Lower leg skin (tissue), 4 donors: ENCODE measurements at regions not wholly inside any gene's neighbourhood (a gene's known extent, or its start where the extent isn't known, plus 50 kb on each side); places are given as distances from the start of the nearest gene placed in this dataset.

Source experiments
- DNase-seq, 2 donors: peaks; one replicate each; pipeline ENCODE4 v3.0.0-alpha.2; 2019; ENCODE audit warnings: low spot score in 2 of 2
- H3K4me3 ChIP-seq: fragments of 200-600 bp; sonication (generic); 2 replicates; pipeline ENCODE4 v1.5.1; 2017; ENCODE audit warnings: mild to moderate bottlenecking, low read depth; ENCODE audit not compliant: poor library complexity, severe bottlenecking
- POLR2A ChIP-seq, 2 donors: fragments of 450-650 bp; IDR thresholded peaks; one replicate each; pipeline ENCODE4 v1.6.1; 2016 to 2017; ENCODE audit warnings: antibody characterized with exemption in 2 of 2, mild to moderate bottlenecking in 1 of 2, moderate library complexity in 1 of 2
- WGBS, 2 donors: methylation state at CpG; one replicate each; pipeline ENCODE4 v1.1.5; 2018; 5-methylcytosine and 5-hydroxymethylcytosine counted together
- intact Hi-C: fragments of 100-400 bp; cut with DNase I; formaldehyde crosslinking; loops from one replicate; pipeline ENCODE4 v1.15.0; 2023; ENCODE audit warnings: low total_unique reads
- TF ChIP-seq, protein P1 (sequence below), 3 donors: fragments of 450-650 bp; IDR thresholded peaks; one replicate each; pipeline ENCODE4 v1.5.1; 2016; ENCODE audit warnings: antibody characterized with exemption in 3 of 3, mild to moderate bottlenecking in 3 of 3, moderate library complexity in 2 of 3

DNA sequence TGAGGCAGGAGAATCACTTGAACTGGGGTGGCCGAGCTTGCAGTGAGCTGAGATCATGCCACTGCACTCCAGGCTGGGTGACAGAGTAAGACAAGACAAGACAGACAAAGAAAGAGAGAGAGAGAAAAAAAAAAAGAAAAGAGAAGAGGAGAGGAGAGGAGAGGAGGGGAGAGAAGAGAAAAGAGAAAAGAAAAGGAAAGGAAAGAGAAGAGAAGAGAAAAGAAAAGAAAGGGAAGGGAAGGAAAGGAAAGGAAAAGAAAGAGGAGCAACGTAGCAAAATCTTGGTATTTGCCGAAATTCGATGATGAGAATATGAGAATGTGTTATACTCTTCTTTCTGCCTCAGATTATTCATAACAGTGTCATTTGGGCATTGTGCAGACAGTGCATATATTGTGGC, 101.2 kb upstream of the PFKP start:
- DNase-seq = no peak
- 62 to 63% methylated on average over 4 of the region's 4 CpGs for WGBS, 2 donors
- TF ChIP-seq, protein P1, sequence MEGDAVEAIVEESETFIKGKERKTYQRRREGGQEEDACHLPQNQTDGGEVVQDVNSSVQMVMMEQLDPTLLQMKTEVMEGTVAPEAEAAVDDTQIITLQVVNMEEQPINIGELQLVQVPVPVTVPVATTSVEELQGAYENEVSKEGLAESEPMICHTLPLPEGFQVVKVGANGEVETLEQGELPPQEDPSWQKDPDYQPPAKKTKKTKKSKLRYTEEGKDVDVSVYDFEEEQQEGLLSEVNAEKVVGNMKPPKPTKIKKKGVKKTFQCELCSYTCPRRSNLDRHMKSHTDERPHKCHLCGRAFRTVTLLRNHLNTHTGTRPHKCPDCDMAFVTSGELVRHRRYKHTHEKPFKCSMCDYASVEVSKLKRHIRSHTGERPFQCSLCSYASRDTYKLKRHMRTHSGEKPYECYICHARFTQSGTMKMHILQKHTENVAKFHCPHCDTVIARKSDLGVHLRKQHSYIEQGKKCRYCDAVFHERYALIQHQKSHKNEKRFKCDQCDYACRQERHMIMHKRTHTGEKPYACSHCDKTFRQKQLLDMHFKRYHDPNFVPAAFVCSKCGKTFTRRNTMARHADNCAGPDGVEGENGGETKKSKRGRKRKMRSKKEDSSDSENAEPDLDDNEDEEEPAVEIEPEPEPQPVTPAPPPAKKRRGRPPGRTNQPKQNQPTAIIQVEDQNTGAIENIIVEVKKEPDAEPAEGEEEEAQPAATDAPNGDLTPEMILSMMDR (IDR thresholded peaks at IDR 0.05) = no peak
- no peak for TF ChIP-seq POLR2A (IDR thresholded peaks at IDR 0.05)
- intact Hi-C loops = no loop called here
- H3K4me3 ChIP-seq = no peak overlapping the region

DNA sequence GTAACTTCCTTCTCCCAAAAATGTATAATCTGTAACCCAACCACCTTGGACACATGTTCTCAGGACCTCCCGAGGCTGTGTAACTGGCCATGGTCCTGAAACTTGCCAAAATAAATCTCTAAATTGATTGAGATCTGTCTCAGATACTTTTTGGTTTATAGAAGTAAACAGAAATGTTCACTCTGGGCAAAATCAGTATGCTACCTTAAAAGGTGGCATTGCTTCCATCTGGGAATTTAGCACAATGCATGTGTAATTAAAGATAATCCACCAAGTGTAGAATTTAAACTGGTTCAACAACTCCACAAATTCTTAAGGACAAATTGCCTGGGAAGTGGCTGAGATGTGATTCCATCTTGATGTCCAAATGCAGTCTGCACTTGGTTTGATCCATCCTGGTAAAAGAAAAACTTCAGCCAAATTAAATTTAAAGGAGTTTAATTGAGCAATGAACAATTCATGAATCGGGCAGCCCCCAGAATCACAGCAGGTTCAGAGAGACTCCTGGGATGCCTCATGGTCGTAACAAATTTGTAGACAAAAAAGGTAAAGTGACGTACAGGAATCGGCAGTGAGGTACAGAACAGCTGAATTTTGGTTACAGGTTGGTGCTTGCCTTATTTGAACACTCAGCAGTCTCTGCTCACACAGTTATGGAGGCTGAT, 102.6 kb upstream of the PFKP start:
- intact Hi-C loops = no loop called here

DNA sequence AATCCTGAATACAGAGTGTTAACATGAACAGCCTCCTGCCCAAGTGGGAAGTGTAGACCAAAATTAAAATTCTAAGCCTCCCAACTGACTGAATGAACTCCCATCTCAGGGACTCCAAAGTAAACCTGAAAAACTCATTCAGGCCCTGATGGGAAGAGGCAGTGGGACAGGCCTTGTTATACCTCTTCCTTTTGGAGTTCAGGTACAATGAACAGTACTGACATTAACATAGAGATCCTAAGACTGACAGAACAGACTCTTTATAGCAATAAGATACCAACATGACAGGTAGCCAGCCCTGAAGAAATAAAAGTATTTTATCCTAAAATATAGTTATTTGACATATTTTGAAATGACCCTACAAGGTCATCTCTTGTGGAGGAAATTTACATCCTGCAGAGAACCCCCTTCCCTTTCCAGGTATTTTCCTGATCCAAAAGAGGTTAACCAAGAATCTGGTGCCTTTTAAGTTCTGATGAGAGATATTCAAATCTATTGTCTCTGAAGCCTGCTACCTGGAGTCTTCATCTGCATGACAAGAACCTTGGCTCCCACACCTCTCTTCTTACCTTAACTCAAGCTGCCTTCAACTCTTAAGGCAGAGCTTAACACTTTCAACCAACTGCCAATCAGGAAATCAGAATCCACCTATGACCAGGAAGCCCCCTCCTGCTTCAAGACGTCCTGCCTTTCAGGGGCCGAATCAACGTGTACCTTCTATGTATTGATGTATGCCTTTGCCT, 103.3 kb upstream of the PFKP start:
- intact Hi-C loops = no loop called here
- TF ChIP-seq POLR2A (IDR thresholded peaks at IDR 0.05) = no peak
- TF ChIP-seq, protein P1 (IDR thresholded peaks at IDR 0.05) = no peak
- no peak overlapping the region for H3K4me3 ChIP-seq
- WGBS, 2 donors = 24 to 26% methylated on average over 3 of the region's 3 CpGs
- no peak for DNase-seq

More for the DNA sequence above, 102.6 kb upstream of the PFKP start:
- 65 to 68% methylated on average over 5 of the region's 5 CpGs for WGBS, 2 donors
- no peak overlapping the region for H3K4me3 ChIP-seq
- TF ChIP-seq, protein P1 (IDR thresholded peaks at IDR 0.05) = no peak
- no peak for TF ChIP-seq POLR2A (IDR thresholded peaks at IDR 0.05)
- DNase-seq = no peak

DNA sequence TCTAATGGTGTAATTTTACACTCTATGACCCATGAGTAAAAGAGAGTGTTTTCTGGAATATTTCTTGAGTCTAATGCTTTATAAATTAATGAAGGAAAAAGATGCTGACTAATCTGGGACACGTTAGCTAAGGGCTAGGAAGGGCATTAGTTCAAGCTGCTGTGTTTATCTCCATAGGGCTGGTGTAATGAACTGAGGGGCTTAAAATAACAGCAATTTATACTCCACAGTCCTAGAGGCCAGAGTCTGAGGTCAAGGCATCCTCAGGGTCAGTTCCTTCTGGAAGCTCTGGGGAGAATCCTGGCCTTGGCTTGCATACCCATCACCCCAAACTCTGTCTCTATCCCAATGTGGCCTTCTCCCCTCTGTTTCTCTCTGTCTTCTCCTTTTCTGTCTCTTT, 105.2 kb upstream of the PFKP start:
- WGBS, 2 donors = 67 to 69% methylated on average over 1 of the region's 1 CpG
- intact Hi-C loops = no loop called here

DNA sequence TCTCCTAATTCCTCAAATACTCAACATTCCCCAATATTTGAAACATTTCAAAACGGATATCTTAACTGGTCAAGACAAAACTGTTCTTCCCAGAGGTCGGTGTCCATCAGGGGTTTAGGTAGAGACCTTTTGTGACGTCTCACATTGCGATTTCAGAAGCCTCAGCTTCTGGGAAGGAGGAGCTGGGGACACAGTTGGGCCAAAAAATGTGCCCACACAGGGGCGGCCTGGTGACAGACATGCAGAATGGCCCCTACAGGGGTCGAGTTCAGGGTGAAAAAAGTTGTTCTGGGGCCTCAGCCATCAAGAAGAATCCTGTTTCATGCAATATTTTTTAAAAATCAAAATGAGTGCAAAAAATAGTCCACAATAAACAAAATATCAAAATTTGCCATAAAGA, 108.7 kb upstream of the PFKP start:
- H3K4me3 ChIP-seq = no peak overlapping the region
- 77% methylated on average over 6 of the region's 6 CpGs for WGBS, 2 donors
- intact Hi-C loops = no loop called here
- TF ChIP-seq, protein P1 (IDR thresholded peaks at IDR 0.05) = no peak
- TF ChIP-seq POLR2A (IDR thresholded peaks at IDR 0.05) = no peak
- no peak for DNase-seq

More for the DNA sequence above, 105.2 kb upstream of the PFKP start:
- TF ChIP-seq, protein P1 (IDR thresholded peaks at IDR 0.05) = no peak
- no peak for TF ChIP-seq POLR2A (IDR thresholded peaks at IDR 0.05)
- no peak overlapping the region for H3K4me3 ChIP-seq
- no peak for DNase-seq
